ENCODE measurements at regions not wholly inside any gene's neighbourhood (a gene's known extent, or its start where the extent isn't known, plus 50 kb on each side); places are given as distances from the start of the nearest gene placed in this dataset.
"Not testable (repeated sequence)": the region's sequence is repeated elsewhere in the genome, so short reads cannot be mapped to it uniquely, and the experiment has no call there.

GRCh38 chr9:40935336-40935735, 193.1 kb downstream of the FOXD4L6 start (continued):
- TF ChIP-seq ZNF462 (CRISPR knock-in tag; IDR thresholded peaks at IDR 0.05) = no peak

GRCh38 chr9:40934480-40934879, 194.0 kb downstream of the FOXD4L6 start:
- H3K36me3 Mint-ChIP-seq (ENCODE audit: low read depth) = peaks cover 22% of the 10 kb centered on the region
- not testable (repeated sequence) for H3K27ac Mint-ChIP-seq; H3F3A ChIP-seq (replicated peaks; ENCODE audit: low read depth); H3K4me3 ChIP-seq; H2AFZ ChIP-seq; ATAC-seq; H3K9me2 ChIP-seq (ENCODE audit: insufficient read depth); H3K4me2 ChIP-seq; H3K36me3 ChIP-seq (ENCODE audit: insufficient read depth); H3K79me2 ChIP-seq (replicated peaks; ENCODE audit: insufficient read depth); DNase-seq (ENCODE audit: low spot score); H3K4me3 Mint-ChIP-seq; H3K27ac ChIP-seq (ENCODE audit: low read depth); H4K20me1 ChIP-seq (replicated peaks; ENCODE audit: insufficient read depth); H3K4me1 ChIP-seq (ENCODE audit: insufficient read depth); H3K4me1 Mint-ChIP-seq
- peaks cover 50% of the 10 kb centered on the region for H3K9me3 Mint-ChIP-seq
- H3K27me3 ChIP-seq (ENCODE audit: insufficient read depth) = peaks cover 91% of the 10 kb centered on the region
- peaks cover 49% of the 10 kb centered on the region for H3K27me3 Mint-ChIP-seq (ENCODE audit: insufficient read depth, low read depth, poor library complexity)

- not testable (repeated sequence) for H2AFZ ChIP-seq; DNase-seq (ENCODE audit: low spot score); H3F3A ChIP-seq (replicated peaks; ENCODE audit: low read depth); ATAC-seq; H3K79me2 ChIP-seq (replicated peaks; ENCODE audit: insufficient read depth); H3K27ac ChIP-seq (ENCODE audit: low read depth); H3K4me1 ChIP-seq (ENCODE audit: insufficient read depth); H4K20me1 ChIP-seq (replicated peaks; ENCODE audit: insufficient read depth); H3K4me3 Mint-ChIP-seq; H3K4me2 ChIP-seq; H3K4me3 ChIP-seq; H3K27ac Mint-ChIP-seq; H3K4me1 Mint-ChIP-seq
- peaks cover 73% of the 10 kb centered on the region for H3K27me3 Mint-ChIP-seq (ENCODE audit: insufficient read depth, low read depth, poor library complexity)
- peaks cover 25% of the 10 kb centered on the region for H3K9me2 ChIP-seq (ENCODE audit: insufficient read depth)
- peaks cover 25% of the 10 kb centered on the region for H3K36me3 ChIP-seq (ENCODE audit: insufficient read depth)
- H3K27me3 ChIP-seq (ENCODE audit: insufficient read depth) = peaks cover 96% of the 10 kb centered on the region
- H3K9me3 Mint-ChIP-seq = peaks cover 71% of the 10 kb centered on the region
- H3K36me3 Mint-ChIP-seq (ENCODE audit: low read depth) = peaks cover 56% of the 10 kb centered on the region
These were observed 198.1 kb downstream of the FOXD4L6 start for GRCh38 chr9:40930426-40930825.

GRCh38 chr9:40929488-40929845, 199.0 kb downstream of the FOXD4L6 start:
- Histone ChIP-seq H3K9me2 (ENCODE audit: insufficient read depth) (peaks cover 27% of the 10 kb centered on the region), H3K27me3 (ENCODE audit: insufficient read depth) (peaks cover 96% of the 10 kb centered on the region), H3K36me3 (ENCODE audit: insufficient read depth) (peaks cover 33% of the 10 kb centered on the region)
- H3K4me3 Mint-ChIP-seq; H2AFZ ChIP-seq; H3K79me2 ChIP-seq (replicated peaks; ENCODE audit: insufficient read depth); DNase-seq (ENCODE audit: low spot score); H4K20me1 ChIP-seq (replicated peaks; ENCODE audit: insufficient read depth); H3K27ac Mint-ChIP-seq; H3F3A ChIP-seq (replicated peaks; ENCODE audit: low read depth); ATAC-seq; H3K4me1 ChIP-seq (ENCODE audit: insufficient read depth); H3K4me2 ChIP-seq; H3K4me1 Mint-ChIP-seq; H3K27ac ChIP-seq (ENCODE audit: low read depth); H3K4me3 ChIP-seq: not testable (repeated sequence)
- H3K36me3 Mint-ChIP-seq (ENCODE audit: low read depth) = peaks cover 65% of the 10 kb centered on the region
- H3K27me3 Mint-ChIP-seq (ENCODE audit: insufficient read depth, low read depth, poor library complexity) = peaks cover 82% of the 10 kb centered on the region
- peaks cover 80% of the 10 kb centered on the region for H3K9me3 Mint-ChIP-seq
